ENCODE measurements at regions not wholly inside any gene's neighbourhood (a gene's known extent, or its start where the extent isn't known, plus 50 kb on each side); places are given as distances from the start of the nearest gene placed in this dataset.

DNA sequence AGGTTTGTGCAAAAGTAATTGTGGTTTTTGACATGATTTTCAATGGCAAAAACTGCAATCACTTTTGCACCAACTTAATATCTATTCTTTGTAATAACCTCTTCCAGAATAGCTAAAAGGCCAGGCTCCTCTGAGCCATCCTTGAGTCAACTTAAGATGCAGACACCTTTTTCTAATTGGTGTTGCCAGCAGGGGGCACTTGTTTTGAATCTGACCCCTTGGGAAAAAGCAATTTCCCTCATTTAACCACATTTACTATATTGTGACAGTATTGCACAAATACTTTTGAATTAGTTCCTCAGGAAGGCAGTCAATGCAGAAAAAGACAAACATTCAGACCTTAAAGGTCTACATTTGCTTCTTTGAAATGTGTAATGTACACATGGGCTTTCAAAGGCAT lies 78.6 kb upstream of the GALNT5 start:
- no peaks in the 10 kb centered on the region for H3K9me3 Mint-ChIP-seq (ENCODE audit: insufficient read depth)
- DNase-seq (no peak), ATAC-seq (no peak)
- peaks cover 7% of the 10 kb centered on the region for H3K4me1 Mint-ChIP-seq (ENCODE audit: low read depth)
- H3K27me3 Mint-ChIP-seq (ENCODE audit: low read depth): no peaks in the 10 kb centered on the region
- no peak overlapping the region for H3K4me3 Mint-ChIP-seq
- POLR2A ChIA-PET: no interaction called here
- no peak overlapping the region for H3K27ac Mint-ChIP-seq
- H3K36me3 Mint-ChIP-seq (ENCODE audit: low read depth): no peaks in the 10 kb centered on the region
- CTCF ChIA-PET: interaction anchor here (3.8 kb wide), 1 partner anchor 15 kb away, joined by 15 read pairs; no protein-coding TSS in a partner anchor

DNA sequence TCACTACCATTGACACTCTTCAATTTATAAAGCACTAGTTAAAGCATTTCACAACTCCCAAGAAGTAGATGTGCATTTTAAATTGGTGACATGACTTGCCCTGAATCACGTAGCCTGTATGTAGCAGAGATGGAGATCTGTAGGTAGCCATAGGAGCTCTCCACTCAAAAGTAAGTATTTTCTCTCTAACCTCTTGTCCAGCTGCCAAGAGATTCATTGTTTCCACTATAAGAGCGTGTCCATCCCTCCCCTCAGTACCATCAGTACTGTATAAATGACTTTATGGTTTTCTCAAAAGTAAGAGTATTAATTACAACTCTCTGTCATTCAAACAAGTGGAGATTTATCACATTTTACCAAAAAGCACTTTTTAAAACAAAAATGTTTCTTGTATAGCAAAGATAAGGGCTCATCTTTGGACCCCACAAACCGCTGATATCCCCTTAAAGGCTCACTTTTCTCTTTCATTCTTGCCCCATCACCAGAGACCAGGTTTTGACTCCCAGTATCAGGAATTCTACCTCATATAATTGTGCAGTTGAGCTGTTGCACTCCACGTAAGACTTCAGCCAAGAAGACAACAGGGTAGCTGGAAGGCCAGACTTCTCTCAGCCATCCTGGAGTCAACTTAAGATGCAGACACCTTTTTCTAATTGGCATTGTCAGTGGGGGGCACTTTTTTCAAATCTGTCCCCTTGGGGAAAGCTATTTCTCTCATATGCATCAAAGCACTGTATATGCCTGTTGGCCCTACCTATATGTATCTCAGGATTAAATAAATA lies 78.0 kb upstream of the GALNT5 start:
- ChIA-PET POLR2A (no interaction called here), CTCF (interaction anchor here (3.8 kb wide), 1 partner anchor 14 kb away, joined by 15 read pairs; no protein-coding TSS in a partner anchor)
- no peaks in the 10 kb centered on the region for H3K27me3 Mint-ChIP-seq (ENCODE audit: low read depth)
- no peak overlapping the region for H3K4me3 Mint-ChIP-seq
- H3K4me1 Mint-ChIP-seq (ENCODE audit: low read depth): peaks cover 7% of the 10 kb centered on the region
- H3K27ac Mint-ChIP-seq: no peak overlapping the region
- no peaks in the 10 kb centered on the region for H3K9me3 Mint-ChIP-seq (ENCODE audit: insufficient read depth)
- ATAC-seq (no peak), DNase-seq (no peak)
- H3K36me3 Mint-ChIP-seq (ENCODE audit: low read depth): no peaks in the 10 kb centered on the region

DNA sequence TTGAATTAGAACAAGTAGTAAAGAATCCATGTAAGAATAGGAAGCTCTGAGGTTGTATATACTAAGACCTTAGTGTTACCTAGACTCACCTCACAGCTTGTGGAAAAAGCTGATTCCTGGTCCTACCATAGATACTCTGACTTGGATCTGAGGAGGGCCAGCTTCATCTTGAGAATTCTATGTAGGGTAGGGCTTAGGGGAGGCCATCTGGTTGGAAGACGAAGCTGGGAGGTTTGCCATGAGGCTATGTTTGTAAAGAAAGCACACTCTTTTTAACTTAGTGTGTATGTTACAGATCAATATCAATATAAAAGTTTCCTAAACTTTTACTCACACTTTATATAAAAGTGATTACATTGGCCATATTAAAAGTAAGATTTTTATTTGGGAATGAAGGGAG lies 77.1 kb upstream of the GALNT5 start:
- no peak for DNase-seq
- no peaks in the 10 kb centered on the region for H3K36me3 Mint-ChIP-seq (ENCODE audit: low read depth)
- ChIA-PET CTCF (interaction anchor here (3.8 kb wide), 1 partner anchor 13 kb away, joined by 15 read pairs; no protein-coding TSS in a partner anchor), POLR2A (no interaction called here)
- no peak overlapping the region for H3K4me3 Mint-ChIP-seq
- H3K27ac Mint-ChIP-seq: no peak overlapping the region
- ATAC-seq: no peak
- H3K9me3 Mint-ChIP-seq (ENCODE audit: insufficient read depth): no peaks in the 10 kb centered on the region
- H3K27me3 Mint-ChIP-seq (ENCODE audit: low read depth): no peaks in the 10 kb centered on the region
- peaks cover 7% of the 10 kb centered on the region for H3K4me1 Mint-ChIP-seq (ENCODE audit: low read depth)

DNA sequence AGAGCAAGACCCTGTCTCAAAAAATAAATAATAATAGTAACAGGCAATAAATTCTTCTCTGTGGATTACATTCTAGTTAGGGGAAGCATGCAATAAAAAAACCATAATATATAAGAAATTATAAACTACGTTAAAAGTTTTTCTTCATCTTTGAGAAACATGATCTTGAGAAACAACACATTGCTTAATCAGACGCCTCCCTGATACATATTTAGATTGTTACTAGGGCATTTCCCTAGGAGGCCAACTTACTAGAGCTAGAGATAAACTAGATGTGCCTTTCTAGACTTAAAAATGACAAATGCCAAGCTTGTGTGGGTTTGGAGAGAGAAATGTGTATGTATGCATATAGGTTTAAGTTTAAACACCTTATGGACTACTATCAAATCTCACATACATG lies 76.3 kb upstream of the GALNT5 start:
- Mint-ChIP-seq H3K4me1 (ENCODE audit: low read depth) (peaks cover 7% of the 10 kb centered on the region), H3K36me3 (ENCODE audit: low read depth) (no peaks in the 10 kb centered on the region), H3K27ac (no peak overlapping the region), H3K9me3 (ENCODE audit: insufficient read depth) (no peaks in the 10 kb centered on the region), H3K4me3 (no peak overlapping the region), H3K27me3 (ENCODE audit: low read depth) (no peaks in the 10 kb centered on the region)
- POLR2A ChIA-PET: interaction anchor here (0.6 kb wide), 1 partner anchor 1002 kb away, joined by 4 read pairs; no protein-coding TSS in a partner anchor
- ATAC-seq (no peak), DNase-seq (no peak)
- CTCF ChIA-PET: interaction anchor here (3.8 kb wide), 1 partner anchor 12 kb away, joined by 15 read pairs; no protein-coding TSS in a partner anchor

DNA sequence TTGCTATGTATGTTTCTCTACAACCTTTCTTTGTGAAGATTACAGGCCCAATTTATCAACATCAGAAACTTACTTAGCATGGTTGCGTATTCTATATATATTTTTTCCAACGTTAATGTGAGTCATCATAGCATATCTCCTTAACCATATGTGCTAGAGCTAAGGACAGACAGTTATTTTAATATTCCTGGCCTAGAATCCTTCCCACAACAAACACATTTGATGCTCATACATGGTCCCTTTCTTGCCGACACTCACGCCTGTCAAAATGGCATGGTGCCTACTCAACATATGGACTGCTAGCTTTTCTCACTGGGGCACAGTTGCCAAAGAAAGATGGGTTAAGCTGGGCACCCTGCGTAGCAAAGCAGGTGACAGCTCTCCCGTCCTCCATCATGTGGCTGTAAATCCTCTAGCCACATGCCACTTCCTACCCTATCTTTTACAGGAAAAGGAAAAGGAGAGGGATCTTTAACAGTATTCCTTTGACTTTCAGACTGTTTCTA lies 75.2 kb upstream of the GALNT5 start:
- ChIA-PET CTCF (interaction anchor here (3.0 kb wide), 1 partner anchor 11 kb away, joined by 18 read pairs; no protein-coding TSS in a partner anchor), POLR2A (no interaction called here)
- DNase-seq: no peak
- no peak overlapping the region for H3K4me3 Mint-ChIP-seq
- H3K36me3 Mint-ChIP-seq (ENCODE audit: low read depth): no peaks in the 10 kb centered on the region
- no peaks in the 10 kb centered on the region for H3K9me3 Mint-ChIP-seq (ENCODE audit: insufficient read depth)
- H3K27ac Mint-ChIP-seq: no peak overlapping the region
- H3K27me3 Mint-ChIP-seq (ENCODE audit: low read depth): no peaks in the 10 kb centered on the region
- no peak for ATAC-seq
- H3K4me1 Mint-ChIP-seq (ENCODE audit: low read depth): peaks cover 7% of the 10 kb centered on the region

DNA sequence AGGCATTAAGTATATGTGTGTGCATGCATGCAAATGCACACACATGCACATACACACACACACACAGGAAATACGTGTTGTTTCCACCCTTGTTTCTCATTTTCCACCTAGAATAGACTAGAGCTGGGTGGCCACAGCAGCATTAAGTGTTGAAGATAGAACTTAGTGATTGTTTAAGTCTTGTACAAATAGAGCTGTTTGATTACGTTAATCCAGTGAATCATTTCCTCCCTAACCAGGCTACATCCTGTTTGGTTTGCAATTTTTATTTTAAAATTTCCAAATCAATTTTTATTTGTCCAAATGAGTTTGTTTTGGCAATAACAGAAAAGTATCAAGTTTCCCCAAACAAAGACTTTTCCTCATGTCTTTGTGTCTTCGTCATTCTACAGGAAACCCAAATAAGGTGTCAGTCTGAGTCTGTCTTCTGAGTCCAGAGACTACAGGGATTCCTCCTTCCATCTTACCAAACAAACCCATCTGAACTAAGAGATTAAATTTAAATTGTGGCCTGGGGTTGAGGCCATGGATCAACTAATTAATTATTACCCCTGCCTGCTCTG lies 74.6 kb upstream of the GALNT5 start:
- ChIA-PET POLR2A (no interaction called here), CTCF (interaction anchor here (1.3 to 3.0 kb wide), 2 partner anchors 11 to 78 kb away, joined by 3 to 18 read pairs; no protein-coding TSS in a partner anchor)
- no peaks in the 10 kb centered on the region for H3K9me3 Mint-ChIP-seq (ENCODE audit: insufficient read depth)
- H3K4me3 Mint-ChIP-seq: no peak overlapping the region
- H3K27me3 Mint-ChIP-seq (ENCODE audit: low read depth): no peaks in the 10 kb centered on the region
- ATAC-seq: peak; percentile 60
- no peak overlapping the region for H3K27ac Mint-ChIP-seq
- peaks cover 7% of the 10 kb centered on the region for H3K4me1 Mint-ChIP-seq (ENCODE audit: low read depth)
- no peak for DNase-seq
- no peaks in the 10 kb centered on the region for H3K36me3 Mint-ChIP-seq (ENCODE audit: low read depth)

DNA sequence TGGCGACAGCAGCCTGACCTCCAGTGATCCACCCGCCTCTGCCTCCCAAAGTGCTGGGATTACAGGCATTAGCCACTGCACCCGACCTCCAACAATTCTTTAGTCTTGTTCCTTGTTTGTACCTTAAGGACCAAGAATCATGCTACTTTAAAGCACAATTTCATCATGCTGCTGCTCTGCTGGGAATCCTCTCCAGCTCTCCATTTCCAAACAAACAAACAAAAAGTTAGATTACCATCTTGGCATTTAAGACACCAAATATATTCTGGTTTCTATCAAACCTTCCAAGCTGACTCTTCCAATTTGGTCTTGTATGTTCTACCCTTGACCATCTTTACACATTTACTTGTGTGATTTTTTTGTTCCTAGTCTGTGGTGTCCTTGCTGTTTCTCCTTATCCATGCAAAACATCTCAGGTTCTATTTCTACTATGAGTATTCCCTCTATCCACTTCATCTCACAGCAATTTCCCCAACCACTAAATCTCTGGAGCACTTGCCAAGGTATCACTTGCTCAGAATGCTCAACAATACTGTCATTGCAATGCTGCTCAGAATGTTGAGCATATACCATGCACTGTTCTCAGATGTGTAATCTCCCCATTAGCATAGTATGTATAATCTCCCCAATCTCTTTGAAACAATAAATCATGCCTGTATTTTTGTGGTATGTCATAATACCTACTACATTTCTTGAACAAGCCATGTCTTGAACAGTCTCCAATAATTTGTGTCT lies 73.2 kb upstream of the GALNT5 start:
- DNase-seq (no peak), ATAC-seq (no peak)
- H3K27ac Mint-ChIP-seq: no peak overlapping the region
- no peaks in the 10 kb centered on the region for H3K9me3 Mint-ChIP-seq (ENCODE audit: insufficient read depth)
- peaks cover 7% of the 10 kb centered on the region for H3K4me1 Mint-ChIP-seq (ENCODE audit: low read depth)
- H3K36me3 Mint-ChIP-seq (ENCODE audit: low read depth): no peaks in the 10 kb centered on the region
- ChIA-PET POLR2A (no interaction called here), CTCF (interaction anchor here (3.0 kb wide), 1 partner anchor 9 kb away, joined by 18 read pairs; no protein-coding TSS in a partner anchor)
- H3K4me3 Mint-ChIP-seq: no peak overlapping the region
- H3K27me3 Mint-ChIP-seq (ENCODE audit: low read depth): no peaks in the 10 kb centered on the region

DNA sequence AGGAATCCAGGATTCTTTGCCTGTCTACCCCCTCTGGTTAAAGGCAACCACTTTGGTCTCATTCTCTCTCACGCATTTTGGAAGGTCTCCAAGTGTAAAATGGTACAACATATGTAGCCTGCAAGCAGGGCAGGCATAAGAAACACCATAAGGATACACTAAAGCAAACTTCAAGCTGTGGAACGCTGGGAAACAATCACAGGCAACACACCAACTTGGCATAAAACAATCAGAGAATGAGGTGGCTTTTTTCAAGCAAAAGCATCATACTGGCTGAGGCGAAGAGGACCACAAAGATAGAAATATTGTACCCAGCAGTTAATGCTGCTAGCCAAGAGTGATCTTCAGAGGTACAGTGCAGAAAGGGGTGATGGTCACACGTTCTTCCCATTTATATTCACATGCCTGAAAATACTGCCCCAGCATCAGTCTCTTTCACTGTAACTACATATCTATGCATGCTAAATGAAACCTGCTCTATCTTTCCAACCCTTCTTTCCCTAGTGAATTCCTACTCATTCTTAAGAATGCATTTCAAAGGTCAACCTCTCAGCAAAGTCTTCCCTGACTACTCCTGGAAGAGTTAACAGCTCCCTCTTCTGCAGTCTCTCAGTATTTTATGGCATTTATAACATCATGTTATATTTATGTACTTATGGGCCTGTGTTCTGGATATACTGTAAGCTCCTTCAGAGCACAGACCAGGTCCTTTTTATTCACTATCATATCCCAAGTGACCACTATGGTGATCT lies 71.9 kb upstream of the GALNT5 start:
- Mint-ChIP-seq H3K4me3 (no peak overlapping the region), H3K9me3 (ENCODE audit: insufficient read depth) (no peaks in the 10 kb centered on the region), H3K36me3 (ENCODE audit: low read depth) (no peaks in the 10 kb centered on the region), H3K27ac (no peak overlapping the region), H3K27me3 (ENCODE audit: low read depth) (peaks cover 2% of the 10 kb centered on the region), H3K4me1 (ENCODE audit: low read depth) (peaks cover 7% of the 10 kb centered on the region)
- CTCF ChIA-PET: no interaction called here
- DNase-seq: no peak
- POLR2A ChIA-PET: no interaction called here
- ATAC-seq: no peak

DNA sequence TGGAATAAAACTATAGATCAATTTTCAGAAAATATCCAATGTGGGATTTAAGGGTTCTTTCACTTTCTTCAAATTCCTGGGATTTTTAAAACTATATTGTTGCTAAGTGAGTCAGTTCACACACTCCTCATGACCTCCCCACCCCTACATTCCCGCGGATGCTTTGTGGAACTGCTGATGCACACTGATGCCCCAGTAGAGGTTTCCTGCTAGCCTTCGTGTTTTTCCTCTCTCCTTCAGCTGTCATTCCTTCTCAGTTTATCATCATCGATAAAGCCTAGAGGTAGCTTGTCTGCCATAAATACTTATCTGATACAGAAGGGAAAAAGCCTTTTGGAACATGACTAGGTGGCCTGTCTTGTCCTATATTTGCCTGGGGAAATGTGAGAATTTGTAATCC lies 67.4 kb upstream of the GALNT5 start:
- H3K4me3 Mint-ChIP-seq: no peak overlapping the region
- ATAC-seq (no peak), DNase-seq (no peak)
- ChIA-PET CTCF (no interaction called here), POLR2A (no interaction called here)
- H3K27ac Mint-ChIP-seq: no peak overlapping the region
- peaks cover 4% of the 10 kb centered on the region for H3K4me1 Mint-ChIP-seq (ENCODE audit: low read depth)
- H3K27me3 Mint-ChIP-seq (ENCODE audit: low read depth): peaks cover 2% of the 10 kb centered on the region
- no peaks in the 10 kb centered on the region for H3K36me3 Mint-ChIP-seq (ENCODE audit: low read depth)
- H3K9me3 Mint-ChIP-seq (ENCODE audit: insufficient read depth): no peaks in the 10 kb centered on the region

DNA sequence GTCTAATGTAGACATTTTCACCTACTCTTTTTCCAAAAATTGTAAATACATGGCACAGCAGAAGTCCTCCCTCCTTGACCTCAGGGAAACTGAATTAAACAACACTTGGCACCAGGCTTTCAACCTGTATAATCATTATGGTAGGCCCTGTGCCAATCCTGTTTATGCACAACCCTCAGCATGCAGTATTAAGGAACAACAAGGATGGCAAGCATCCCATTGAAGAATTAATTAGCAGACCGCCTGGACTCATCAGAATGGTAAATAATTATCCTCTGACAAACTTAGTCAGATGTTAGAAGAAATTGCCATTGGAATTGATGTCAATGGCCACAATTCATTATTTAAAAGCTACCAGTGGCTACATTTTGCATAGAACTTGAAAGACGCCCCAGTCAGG lies 66.3 kb upstream of the GALNT5 start:
- CTCF ChIA-PET: no interaction called here
- peaks cover 4% of the 10 kb centered on the region for H3K4me1 Mint-ChIP-seq (ENCODE audit: low read depth)
- H3K27me3 Mint-ChIP-seq (ENCODE audit: low read depth): peaks cover 2% of the 10 kb centered on the region
- H3K9me3 Mint-ChIP-seq (ENCODE audit: insufficient read depth): no peaks in the 10 kb centered on the region
- H3K27ac Mint-ChIP-seq: no peak overlapping the region
- ATAC-seq (no peak), DNase-seq (no peak)
- POLR2A ChIA-PET: no interaction called here
- no peaks in the 10 kb centered on the region for H3K36me3 Mint-ChIP-seq (ENCODE audit: low read depth)
- H3K4me3 Mint-ChIP-seq: no peak overlapping the region
